ENCODE measurements at regions not wholly inside any gene's neighbourhood (a gene's known extent, or its start where the extent isn't known, plus 50 kb on each side); places are given as distances from the start of the nearest gene placed in this dataset.

DNA sequence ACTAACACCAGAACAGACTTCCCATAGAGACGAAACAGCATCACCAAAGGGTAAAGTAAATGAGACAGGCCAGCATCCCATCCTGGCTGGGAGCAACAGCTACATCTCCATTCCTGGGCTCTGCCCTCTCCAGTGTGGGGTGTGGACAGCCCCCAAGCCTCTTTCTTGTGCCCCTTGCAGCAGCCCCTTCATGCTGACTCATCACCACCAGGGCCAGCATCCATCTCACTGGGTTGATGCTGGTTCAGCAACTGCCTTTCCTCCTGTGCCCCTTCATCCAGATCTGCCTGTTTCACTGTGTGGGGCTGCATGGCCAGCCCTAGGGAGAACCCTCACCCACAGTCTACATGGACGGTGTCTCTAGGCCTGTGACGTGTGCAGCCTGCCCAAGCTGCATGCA, 569.1 kb upstream of the TBX3 start:
- Histone ChIP-seq H3K36me3 (ENCODE audit: control insufficient read depth in 1 of 2, insufficient read depth in 2 of 2, low read length in 2 of 2) (no peaks in the 10 kb centered on the region), H3K4me3 (ENCODE audit: low read depth in 1 of 2, low read length in 2 of 2) (no peak overlapping the region), H3K27ac (ENCODE audit: low read depth, low read length) (no peak overlapping the region), H3K9ac (ENCODE audit: low read depth in 1 of 2, low read length in 2 of 2) (no peak overlapping the region), H3K9me3 (ENCODE audit: control insufficient read depth in 1 of 2, low read length in 2 of 2) (no peaks in the 10 kb centered on the region), H3K4me1 (ENCODE audit: control insufficient read depth in 1 of 2, insufficient read depth in 2 of 2, low read length in 2 of 2) (peaks cover 3 to 8% of the 10 kb centered on the region in 2 donors), H3K27me3 (ENCODE audit: control insufficient read depth in 1 of 2, insufficient read depth in 2 of 2, low read length in 2 of 2) (no peaks in the 10 kb centered on the region)

DNA sequence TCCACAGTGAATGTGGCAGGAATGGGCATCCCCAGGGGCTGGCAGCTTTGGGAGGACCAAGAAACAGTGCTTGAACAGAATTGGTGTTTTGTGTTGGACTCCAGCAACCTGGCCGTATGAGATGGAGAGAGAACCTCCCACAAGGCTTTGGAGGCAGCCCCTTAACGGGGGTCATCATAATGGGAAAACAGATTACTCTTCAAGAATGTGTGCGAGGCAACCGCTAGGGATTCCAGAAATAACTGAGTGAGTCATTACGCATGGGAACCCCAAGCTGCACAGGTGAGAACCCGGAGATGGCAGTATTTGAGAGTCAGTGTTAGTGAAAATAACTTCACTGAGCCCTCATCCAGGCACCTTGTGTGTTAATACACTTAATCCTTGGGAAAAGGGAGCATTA, 567.8 kb upstream of the TBX3 start:
- Histone ChIP-seq H3K36me3 (ENCODE audit: control insufficient read depth in 1 of 2, insufficient read depth in 2 of 2, low read length in 2 of 2) (no peaks in the 10 kb centered on the region), H3K4me1 (ENCODE audit: control insufficient read depth in 1 of 2, insufficient read depth in 2 of 2, low read length in 2 of 2) (no peaks in the 10 kb centered on the region), H3K27me3 (ENCODE audit: control insufficient read depth in 1 of 2, insufficient read depth in 2 of 2, low read length in 2 of 2) (no peaks in the 10 kb centered on the region), H3K27ac (ENCODE audit: low read depth, low read length) (no peak overlapping the region), H3K9ac (ENCODE audit: low read depth in 1 of 2, low read length in 2 of 2) (no peak overlapping the region), H3K4me3 (ENCODE audit: low read depth in 1 of 2, low read length in 2 of 2) (no peak overlapping the region), H3K9me3 (ENCODE audit: control insufficient read depth in 1 of 2, low read length in 2 of 2) (no peaks in the 10 kb centered on the region)

DNA sequence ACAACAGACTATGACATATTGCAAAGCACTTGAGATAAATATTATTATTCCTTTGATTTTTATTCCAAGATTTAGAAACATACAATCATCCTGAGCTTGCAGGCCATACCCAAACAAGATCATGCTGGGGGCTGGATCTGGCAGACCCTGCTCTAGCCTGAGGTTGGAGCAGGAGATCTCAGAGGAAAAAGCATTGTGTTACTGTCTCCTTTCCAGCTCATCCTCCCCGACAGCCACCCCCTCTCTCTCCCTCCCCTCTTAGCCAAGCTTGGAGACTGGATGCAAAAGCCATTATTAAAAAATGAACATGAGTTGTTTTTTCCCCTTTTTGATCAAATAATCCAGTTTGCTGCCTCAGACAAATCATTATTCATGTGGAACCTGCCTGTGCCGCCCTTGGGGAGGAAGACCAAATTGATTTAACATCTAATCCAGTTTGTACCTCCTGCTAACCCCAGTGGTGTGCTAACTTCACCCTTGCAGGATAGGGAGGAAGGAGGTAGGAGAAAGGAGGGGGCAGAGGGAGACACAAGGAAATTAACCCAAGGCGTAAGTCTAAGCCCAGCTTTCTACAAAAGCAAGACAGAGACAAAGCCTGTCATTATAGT, 565.8 kb upstream of the TBX3 start:
- H3K27ac ChIP-seq (ENCODE audit: low read depth, low read length), result no peak overlapping the region
- H3K4me1 ChIP-seq (ENCODE audit: control insufficient read depth in 1 of 2, insufficient read depth in 2 of 2, low read length in 2 of 2), result no peaks in the 10 kb centered on the region
- no peaks in the 10 kb centered on the region for H3K9me3 ChIP-seq (ENCODE audit: control insufficient read depth in 1 of 2, low read length in 2 of 2)
- no peak overlapping the region for H3K4me3 ChIP-seq (ENCODE audit: low read depth in 1 of 2, low read length in 2 of 2)
- no peak overlapping the region for H3K9ac ChIP-seq (ENCODE audit: low read depth in 1 of 2, low read length in 2 of 2)
- no peaks in the 10 kb centered on the region for H3K27me3 ChIP-seq (ENCODE audit: control insufficient read depth in 1 of 2, insufficient read depth in 2 of 2, low read length in 2 of 2)
- H3K36me3 ChIP-seq (ENCODE audit: control insufficient read depth in 1 of 2, insufficient read depth in 2 of 2, low read length in 2 of 2), result no peaks in the 10 kb centered on the region

DNA sequence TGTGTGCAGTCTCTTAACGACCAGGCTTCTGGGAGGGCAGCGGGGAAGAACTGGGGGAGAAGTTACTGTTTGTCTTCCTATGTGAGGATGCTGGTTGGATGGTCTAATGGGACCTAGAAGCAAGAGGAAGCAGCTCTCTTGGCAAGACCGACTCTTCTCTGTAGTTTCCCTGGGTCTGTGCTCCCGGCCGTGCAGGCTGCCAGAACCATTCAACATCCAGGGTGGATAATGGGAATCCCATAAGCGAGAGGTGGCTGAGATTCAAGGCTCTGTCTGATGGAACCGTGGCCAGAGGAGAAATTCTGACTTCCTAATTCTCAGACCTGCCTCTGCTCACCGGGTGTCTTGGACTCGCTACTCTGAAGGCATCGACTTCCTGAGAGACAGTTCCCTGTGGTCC, 561.0 kb upstream of the TBX3 start:
- Histone ChIP-seq H3K27me3 (ENCODE audit: control insufficient read depth in 1 of 2, insufficient read depth in 2 of 2, low read length in 2 of 2) (no peaks in the 10 kb centered on the region), H3K9ac (ENCODE audit: low read depth in 1 of 2, low read length in 2 of 2) (no peak overlapping the region), H3K4me3 (ENCODE audit: low read depth in 1 of 2, low read length in 2 of 2) (no peak overlapping the region), H3K9me3 (ENCODE audit: control insufficient read depth in 1 of 2, low read length in 2 of 2) (no peaks in the 10 kb centered on the region), H3K4me1 (ENCODE audit: control insufficient read depth in 1 of 2, insufficient read depth in 2 of 2, low read length in 2 of 2) (no peaks in the 10 kb centered on the region), H3K36me3 (ENCODE audit: control insufficient read depth in 1 of 2, insufficient read depth in 2 of 2, low read length in 2 of 2) (no peaks in the 10 kb centered on the region), H3K27ac (ENCODE audit: low read depth, low read length) (no peak overlapping the region)

DNA sequence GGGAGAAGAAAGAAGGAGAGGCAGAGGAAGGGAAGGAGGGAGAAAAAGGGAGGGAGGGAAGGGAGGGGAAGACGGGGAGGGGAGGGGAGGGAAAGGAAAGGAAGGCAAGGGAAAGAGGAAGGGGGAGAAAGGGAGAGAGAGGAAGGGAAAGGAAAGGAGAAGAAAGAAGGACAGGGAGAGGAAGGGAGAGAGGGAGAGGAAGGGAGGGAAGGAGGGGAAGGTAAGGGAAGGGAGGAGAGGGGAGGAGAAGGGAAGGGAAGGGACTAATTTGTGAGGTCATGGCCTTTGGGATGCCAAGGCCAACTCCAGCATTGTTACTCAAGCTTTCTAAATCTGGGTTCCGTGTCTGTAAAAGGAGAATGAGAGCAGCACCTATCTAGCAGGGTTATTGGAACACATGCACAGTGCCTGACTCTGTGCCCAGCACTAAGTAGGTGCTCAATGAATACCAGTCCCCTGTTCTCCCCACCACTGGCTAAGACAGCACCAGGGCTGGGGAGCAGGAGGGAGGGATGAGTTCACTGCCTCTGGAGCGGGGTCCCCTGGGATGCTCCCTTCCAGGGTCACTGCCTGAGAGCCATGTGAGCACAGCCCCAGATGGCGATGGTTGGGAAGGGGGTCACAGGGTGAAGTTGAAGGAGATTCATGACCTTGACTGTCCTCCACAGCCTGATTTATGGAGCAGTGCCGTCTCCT, 560.1 kb upstream of the TBX3 start:
- Histone ChIP-seq H3K27me3 (ENCODE audit: control insufficient read depth in 1 of 2, insufficient read depth in 2 of 2, low read length in 2 of 2) (no peaks in the 10 kb centered on the region), H3K27ac (ENCODE audit: low read depth, low read length) (no peak overlapping the region), H3K9me3 (ENCODE audit: control insufficient read depth in 1 of 2, low read length in 2 of 2) (no peaks in the 10 kb centered on the region), H3K36me3 (ENCODE audit: control insufficient read depth in 1 of 2, insufficient read depth in 2 of 2, low read length in 2 of 2) (no peaks in the 10 kb centered on the region), H3K9ac (ENCODE audit: low read depth in 1 of 2, low read length in 2 of 2) (no peak overlapping the region), H3K4me1 (ENCODE audit: control insufficient read depth in 1 of 2, insufficient read depth in 2 of 2, low read length in 2 of 2) (no peaks in the 10 kb centered on the region), H3K4me3 (ENCODE audit: low read depth in 1 of 2, low read length in 2 of 2) (no peak overlapping the region)

DNA sequence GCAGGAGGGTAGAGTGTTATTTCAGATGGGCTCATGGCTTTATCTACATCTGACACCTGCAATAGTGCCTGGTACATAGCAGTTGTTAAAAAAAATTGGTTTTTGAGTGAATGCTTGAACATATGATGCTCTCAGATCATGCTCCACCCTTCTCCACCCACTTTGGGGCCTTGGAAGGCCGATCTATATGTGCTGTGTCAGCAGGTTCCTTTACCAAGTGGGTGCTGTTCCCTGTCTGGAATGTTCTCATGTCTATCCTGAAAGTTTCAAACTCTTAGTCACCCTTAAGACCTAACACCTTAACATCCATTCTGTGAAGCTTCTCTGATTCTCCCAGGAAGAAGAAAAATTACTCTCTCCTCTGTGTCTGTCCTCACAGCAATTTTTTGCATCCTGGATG, 556.3 kb upstream of the TBX3 start:
- Histone ChIP-seq H3K4me3 (ENCODE audit: low read depth in 1 of 2, low read length in 2 of 2) (no peak overlapping the region), H3K9me3 (ENCODE audit: control insufficient read depth in 1 of 2, low read length in 2 of 2) (no peaks in the 10 kb centered on the region), H3K4me1 (ENCODE audit: control insufficient read depth in 1 of 2, insufficient read depth in 2 of 2, low read length in 2 of 2) (peaks cover 0 to 4% of the 10 kb centered on the region in 2 donors), H3K27me3 (ENCODE audit: control insufficient read depth in 1 of 2, insufficient read depth in 2 of 2, low read length in 2 of 2) (no peaks in the 10 kb centered on the region), H3K27ac (ENCODE audit: low read depth, low read length) (no peak overlapping the region), H3K9ac (ENCODE audit: low read depth in 1 of 2, low read length in 2 of 2) (no peak overlapping the region), H3K36me3 (ENCODE audit: control insufficient read depth in 1 of 2, insufficient read depth in 2 of 2, low read length in 2 of 2) (no peaks in the 10 kb centered on the region)

DNA sequence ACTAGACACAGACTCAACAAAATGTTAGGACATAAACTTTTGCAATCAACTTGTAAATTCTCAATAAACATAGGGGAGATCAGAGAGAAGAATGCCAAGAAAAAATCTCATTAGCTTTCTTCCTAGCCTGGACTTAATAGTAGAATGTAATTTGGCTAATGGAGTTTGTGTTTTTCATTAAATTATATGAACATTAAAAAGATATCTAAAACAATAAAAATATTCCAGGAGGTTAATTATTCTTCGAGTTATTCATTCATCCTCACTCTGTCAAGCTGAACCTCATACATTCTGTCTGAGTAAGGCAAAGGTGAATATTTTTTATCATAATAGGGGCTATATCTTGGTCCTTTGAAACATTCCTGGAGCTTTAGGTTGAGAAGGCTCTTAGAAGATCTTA, 551.9 kb upstream of the TBX3 start:
- Histone ChIP-seq H3K36me3 (ENCODE audit: control insufficient read depth in 1 of 2, insufficient read depth in 2 of 2, low read length in 2 of 2) (no peaks in the 10 kb centered on the region), H3K27me3 (ENCODE audit: control insufficient read depth in 1 of 2, insufficient read depth in 2 of 2, low read length in 2 of 2) (no peaks in the 10 kb centered on the region), H3K9me3 (ENCODE audit: control insufficient read depth in 1 of 2, low read length in 2 of 2) (no peaks in the 10 kb centered on the region), H3K4me3 (ENCODE audit: low read depth in 1 of 2, low read length in 2 of 2) (no peak overlapping the region), H3K27ac (ENCODE audit: low read depth, low read length) (no peak overlapping the region), H3K9ac (ENCODE audit: low read depth in 1 of 2, low read length in 2 of 2) (no peak overlapping the region), H3K4me1 (ENCODE audit: control insufficient read depth in 1 of 2, insufficient read depth in 2 of 2, low read length in 2 of 2) (peaks cover 0 to 4% of the 10 kb centered on the region in 2 donors)

DNA sequence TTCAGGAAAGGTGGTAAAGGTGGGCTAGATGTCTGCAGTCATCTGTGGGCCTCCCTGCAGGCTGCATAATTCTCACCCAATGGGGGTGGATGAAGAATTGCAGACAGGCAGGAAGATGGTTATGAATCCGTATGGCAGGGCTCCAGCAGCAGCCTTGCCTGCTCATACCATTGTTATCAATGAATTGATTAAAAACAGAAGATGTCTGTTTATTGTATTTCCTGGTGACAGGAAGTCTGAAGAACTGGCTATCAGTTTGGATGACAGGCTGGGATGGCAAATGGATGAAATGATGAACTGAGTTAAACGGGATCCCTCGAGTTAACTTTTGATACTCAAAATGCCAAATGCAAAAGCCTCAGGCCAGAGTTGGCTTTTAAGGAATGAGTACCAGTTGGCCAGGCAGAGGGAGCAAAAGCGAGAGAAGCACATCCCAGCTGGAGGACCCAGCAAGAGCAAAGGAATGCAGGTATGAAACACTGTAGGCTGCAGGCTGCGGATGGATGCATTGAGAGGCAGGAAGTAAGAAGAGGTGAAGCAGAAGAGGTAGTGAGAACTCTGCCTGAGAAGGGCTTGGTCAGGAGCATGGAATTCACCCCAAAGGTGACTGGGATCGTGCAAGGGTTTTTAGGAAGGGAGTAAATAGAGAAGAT, 550.0 kb upstream of the TBX3 start:
- no peak overlapping the region for H3K27ac ChIP-seq (ENCODE audit: low read depth, low read length)
- H3K27me3 ChIP-seq (ENCODE audit: control insufficient read depth in 1 of 2, insufficient read depth in 2 of 2, low read length in 2 of 2), result no peaks in the 10 kb centered on the region
- H3K36me3 ChIP-seq (ENCODE audit: control insufficient read depth in 1 of 2, insufficient read depth in 2 of 2, low read length in 2 of 2), result no peaks in the 10 kb centered on the region
- H3K4me3 ChIP-seq (ENCODE audit: low read depth in 1 of 2, low read length in 2 of 2), result no peak overlapping the region
- H3K9ac ChIP-seq (ENCODE audit: low read depth in 1 of 2, low read length in 2 of 2), result no peak overlapping the region
- peaks cover 0 to 4% of the 10 kb centered on the region in 2 donors for H3K4me1 ChIP-seq (ENCODE audit: control insufficient read depth in 1 of 2, insufficient read depth in 2 of 2, low read length in 2 of 2)
- no peaks in the 10 kb centered on the region for H3K9me3 ChIP-seq (ENCODE audit: control insufficient read depth in 1 of 2, low read length in 2 of 2)

DNA sequence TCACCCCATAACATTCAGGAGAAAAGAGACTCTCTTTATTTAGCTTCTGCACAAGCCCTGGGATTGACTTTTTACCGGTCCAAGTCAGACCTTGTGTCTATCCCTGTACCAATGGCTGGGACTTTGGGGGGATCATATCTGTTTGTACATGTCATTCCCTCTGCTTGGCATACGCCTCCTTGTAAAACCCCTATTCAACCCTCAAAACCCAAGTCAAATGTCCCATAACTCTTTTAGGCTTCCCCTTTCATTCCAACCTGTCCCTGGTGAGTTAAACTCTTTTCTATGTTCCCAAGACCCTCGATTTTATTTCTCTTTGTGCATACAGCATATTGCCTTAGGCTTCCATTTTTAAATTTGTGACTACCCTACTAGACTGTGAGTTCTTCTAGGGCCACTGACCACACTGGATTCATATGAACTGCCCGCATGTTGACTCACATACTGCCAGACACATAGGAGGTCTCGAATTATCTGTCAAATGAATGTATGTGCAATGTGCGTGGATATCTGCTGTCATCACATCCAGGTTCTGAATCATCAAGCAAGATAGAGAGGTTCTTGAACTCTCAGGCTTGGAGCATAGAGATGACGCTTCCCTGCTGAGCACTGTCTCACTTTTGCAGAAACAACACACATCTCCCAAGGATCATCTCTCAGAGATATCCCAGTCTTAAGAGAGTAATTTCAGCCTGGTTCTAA, 548.6 kb upstream of the TBX3 start:
- no peaks in the 10 kb centered on the region for H3K27me3 ChIP-seq (ENCODE audit: control insufficient read depth in 1 of 2, insufficient read depth in 2 of 2, low read length in 2 of 2)
- H3K9ac ChIP-seq (ENCODE audit: low read depth in 1 of 2, low read length in 2 of 2), result no peak overlapping the region
- H3K4me1 ChIP-seq (ENCODE audit: control insufficient read depth in 1 of 2, insufficient read depth in 2 of 2, low read length in 2 of 2), result peaks cover 0 to 4% of the 10 kb centered on the region in 2 donors
- H3K36me3 ChIP-seq (ENCODE audit: control insufficient read depth in 1 of 2, insufficient read depth in 2 of 2, low read length in 2 of 2), result no peaks in the 10 kb centered on the region
- no peak overlapping the region for H3K27ac ChIP-seq (ENCODE audit: low read depth, low read length)
- H3K9me3 ChIP-seq (ENCODE audit: control insufficient read depth in 1 of 2, low read length in 2 of 2), result no peaks in the 10 kb centered on the region
- no peak overlapping the region for H3K4me3 ChIP-seq (ENCODE audit: low read depth in 1 of 2, low read length in 2 of 2)

DNA sequence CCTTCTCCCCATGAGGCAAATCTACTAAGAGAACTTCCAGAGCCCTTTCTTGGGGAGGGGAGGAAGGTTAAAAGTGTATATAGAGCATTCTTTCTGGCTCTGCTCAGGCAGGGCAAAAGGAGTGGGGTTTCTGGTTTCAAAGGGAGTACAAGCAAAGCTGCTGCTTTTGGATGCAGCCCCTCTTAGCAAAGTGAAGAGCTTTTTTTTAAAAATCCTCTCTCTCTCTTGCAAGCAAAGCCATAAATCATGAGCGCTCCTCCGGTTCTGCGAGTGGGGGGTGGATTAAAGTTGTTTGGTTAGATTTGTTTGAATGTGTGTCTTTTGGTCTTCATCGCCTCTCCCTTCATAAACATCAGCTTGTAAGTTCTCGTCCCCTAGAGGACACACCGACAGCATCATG, 546.6 kb upstream of the TBX3 start:
- no peak overlapping the region for H3K4me3 ChIP-seq (ENCODE audit: low read depth in 1 of 2, low read length in 2 of 2)
- H3K4me1 ChIP-seq (ENCODE audit: control insufficient read depth in 1 of 2, insufficient read depth in 2 of 2, low read length in 2 of 2), result no peaks in the 10 kb centered on the region
- H3K9me3 ChIP-seq (ENCODE audit: control insufficient read depth in 1 of 2, low read length in 2 of 2), result no peaks in the 10 kb centered on the region
- H3K27ac ChIP-seq (ENCODE audit: low read depth, low read length), result no peak overlapping the region
- H3K27me3 ChIP-seq (ENCODE audit: control insufficient read depth in 1 of 2, insufficient read depth in 2 of 2, low read length in 2 of 2), result no peaks in the 10 kb centered on the region
- no peaks in the 10 kb centered on the region for H3K36me3 ChIP-seq (ENCODE audit: control insufficient read depth in 1 of 2, insufficient read depth in 2 of 2, low read length in 2 of 2)
- H3K9ac ChIP-seq (ENCODE audit: low read depth in 1 of 2, low read length in 2 of 2), result no peak overlapping the region
